ENCODE measurements at regions not wholly inside any gene's neighbourhood (a gene's known extent, or its start where the extent isn't known, plus 50 kb on each side); places are given as distances from the start of the nearest gene placed in this dataset.

GRCh38 chr3:176755552-176755951 lies 441.7 kb downstream of the TBL1XR1 start:
- H3K9me3 ChIP-seq, result no peaks in the 10 kb centered on the region; the same call in 1 of the 2 replicates
- ChIA-PET POLR2A (no interaction called here), CTCF (no interaction called here)
- no peak for TF ChIP-seq TCF12 (IDR thresholded peaks at IDR 0.05)
- H3K79me2 ChIP-seq (ENCODE audit: insufficient read depth), result no peaks in the 10 kb centered on the region
- H3K4me3 ChIP-seq (ENCODE audit: low read depth in 2 of 2, low read length in 1 of 2), result no peak overlapping the region
- H2AFZ ChIP-seq (ENCODE audit: low read depth), result no peak overlapping the region
- no peaks in the 10 kb centered on the region for H3K9me2 ChIP-seq
- no peaks in the 10 kb centered on the region for H3K4me1 ChIP-seq (ENCODE audit: control insufficient read depth in 1 of 2, insufficient read depth in 2 of 2, low read depth in 1 of 2, low read length in 1 of 2)
- H3K4me2 ChIP-seq, result no peak overlapping the region
- no peak overlapping the region for H3K9ac ChIP-seq
- no peaks in the 10 kb centered on the region for H3K27me3 ChIP-seq (ENCODE audit: insufficient read depth)
- 39% methylated on average over 1 of the region's 1 CpG for WGBS (ENCODE audit: low lambda C conversion rate)
- H4K20me1 ChIP-seq (ENCODE audit: insufficient read depth), result no peaks in the 10 kb centered on the region
- no peaks in the 10 kb centered on the region for H3K36me3 ChIP-seq (replicated peaks in 1 of 2; ENCODE audit: control insufficient read depth in 1 of 2, insufficient read depth in 2 of 2, low read length in 1 of 2)
- no peaks in the 10 kb centered on the region for H3F3A ChIP-seq (replicated peaks; ENCODE audit: insufficient read depth)
- no peak overlapping the region for H3K27ac ChIP-seq (ENCODE audit: low read depth in 2 of 2, low read length in 1 of 2)
- no peak for DNase-seq

GRCh38 chr3:176741664-176742047 lies 455.6 kb downstream of the TBL1XR1 start:
- peak; percentile 78 for TF ChIP-seq GATA2 (CRISPR knock-in tag; IDR thresholded peaks at IDR 0.05)
- TF ChIP-seq FOXM1 (IDR thresholded peaks at IDR 0.05; ENCODE audit: low read depth), result no peak
- H3F3A ChIP-seq (replicated peaks; ENCODE audit: insufficient read depth), result no peaks in the 10 kb centered on the region
- ChIA-PET POLR2A (no interaction called here), CTCF (interaction anchor here (0.6 kb wide), 1 partner anchor 140 kb away, joined by 3 read pairs; no protein-coding TSS in a partner anchor)
- H3K79me2 ChIP-seq (ENCODE audit: insufficient read depth), result no peaks in the 10 kb centered on the region
- no peak for DNase-seq
- H3K4me1 ChIP-seq (ENCODE audit: control insufficient read depth in 1 of 2, insufficient read depth in 2 of 2, low read depth in 1 of 2, low read length in 1 of 2), result no peaks in the 10 kb centered on the region; a peak in 2 of 4 replicates
- no peak overlapping the region for H3K4me2 ChIP-seq
- no peak overlapping the region for H2AFZ ChIP-seq (ENCODE audit: low read depth)
- no peaks in the 10 kb centered on the region for H3K9me3 ChIP-seq
- H3K36me3 ChIP-seq (replicated peaks in 1 of 2; ENCODE audit: control insufficient read depth in 1 of 2, insufficient read depth in 2 of 2, low read length in 1 of 2), result no peaks in the 10 kb centered on the region
- no peak overlapping the region for H3K9ac ChIP-seq
- no peaks in the 10 kb centered on the region for H3K27me3 ChIP-seq (ENCODE audit: insufficient read depth)
- no peaks in the 10 kb centered on the region for H3K9me2 ChIP-seq
- H3K27ac ChIP-seq (ENCODE audit: low read depth in 2 of 2, low read length in 1 of 2), result no peak overlapping the region
- H3K4me3 ChIP-seq (ENCODE audit: low read depth in 2 of 2, low read length in 1 of 2), result no peak overlapping the region
- 14% methylated on average over 2 of the region's 2 CpGs for WGBS (ENCODE audit: low lambda C conversion rate)
- H4K20me1 ChIP-seq (ENCODE audit: insufficient read depth), result no peaks in the 10 kb centered on the region

GRCh38 chr3:176740906-176741663 lies 456.2 kb downstream of the TBL1XR1 start:
- no peak for TF ChIP-seq RAD21 (IDR thresholded peaks at IDR 0.05; ENCODE audit: low read length)
- TF ChIP-seq FOXM1 (IDR thresholded peaks at IDR 0.05; ENCODE audit: low read depth), result no peak
- TF ChIP-seq TCF12 (IDR thresholded peaks at IDR 0.05), result no peak
- no peak for TF ChIP-seq ZBTB33 (IDR thresholded peaks at IDR 0.05; ENCODE audit: borderline replicate concordance, low read depth)
- TF ChIP-seq GABPA (IDR thresholded peaks at IDR 0.05; ENCODE audit: low read depth), result no peak
- TF ChIP-seq GATA2 (CRISPR knock-in tag; IDR thresholded peaks at IDR 0.05), result no peak
- no peak for TF ChIP-seq EP300 (IDR thresholded peaks at IDR 0.05; ENCODE audit: borderline replicate concordance in 1 of 2, low read depth in 1 of 2, low read length in 1 of 2)
- no peak for TF ChIP-seq YY1 (IDR thresholded peaks at IDR 0.05; ENCODE audit: low read depth)
- TF ChIP-seq CTCF (IDR thresholded peaks at IDR 0.05), result no peak
- POLR2A ChIA-PET, result no interaction called here
- Histone ChIP-seq H3K9me2 (no peaks in the 10 kb centered on the region), H3K36me3 (replicated peaks in 1 of 2; ENCODE audit: control insufficient read depth in 1 of 2, insufficient read depth in 2 of 2, low read length in 1 of 2) (no peaks in the 10 kb centered on the region), H3K79me2 (ENCODE audit: insufficient read depth) (no peaks in the 10 kb centered on the region), H2AFZ (ENCODE audit: low read depth) (no peak overlapping the region), H4K20me1 (ENCODE audit: insufficient read depth) (no peaks in the 10 kb centered on the region), H3K9ac (no peak overlapping the region), H3K27ac (ENCODE audit: low read depth in 2 of 2, low read length in 1 of 2) (no peak overlapping the region), H3K4me1 (ENCODE audit: control insufficient read depth in 1 of 2, insufficient read depth in 2 of 2, low read depth in 1 of 2, low read length in 1 of 2) (no peaks in the 10 kb centered on the region; a peak in 2 of 4 replicates), H3F3A (replicated peaks; ENCODE audit: insufficient read depth) (no peaks in the 10 kb centered on the region), H3K4me2 (no peak overlapping the region), H3K4me3 (ENCODE audit: low read depth in 2 of 2, low read length in 1 of 2) (no peak overlapping the region), H3K9me3 (no peaks in the 10 kb centered on the region), H3K27me3 (ENCODE audit: insufficient read depth) (no peaks in the 10 kb centered on the region)
- no peak for DNase-seq
- CTCF ChIA-PET, result no interaction called here
- WGBS (ENCODE audit: low lambda C conversion rate), result 27% methylated on average over 8 of the region's 8 CpGs

All from SK-N-SH (cell line).